M059J (cell line): ENCODE measurements at regions not wholly inside any gene's neighbourhood (a gene's known extent, or its start where the extent isn't known, plus 50 kb on each side); places are given as distances from the start of the nearest gene placed in this dataset.

Experiments
- DNase-seq: peaks from one replicate; pipeline ENCODE4 v3.0.0-alpha.2; 2012; ENCODE audit warnings: low read depth

DNA sequence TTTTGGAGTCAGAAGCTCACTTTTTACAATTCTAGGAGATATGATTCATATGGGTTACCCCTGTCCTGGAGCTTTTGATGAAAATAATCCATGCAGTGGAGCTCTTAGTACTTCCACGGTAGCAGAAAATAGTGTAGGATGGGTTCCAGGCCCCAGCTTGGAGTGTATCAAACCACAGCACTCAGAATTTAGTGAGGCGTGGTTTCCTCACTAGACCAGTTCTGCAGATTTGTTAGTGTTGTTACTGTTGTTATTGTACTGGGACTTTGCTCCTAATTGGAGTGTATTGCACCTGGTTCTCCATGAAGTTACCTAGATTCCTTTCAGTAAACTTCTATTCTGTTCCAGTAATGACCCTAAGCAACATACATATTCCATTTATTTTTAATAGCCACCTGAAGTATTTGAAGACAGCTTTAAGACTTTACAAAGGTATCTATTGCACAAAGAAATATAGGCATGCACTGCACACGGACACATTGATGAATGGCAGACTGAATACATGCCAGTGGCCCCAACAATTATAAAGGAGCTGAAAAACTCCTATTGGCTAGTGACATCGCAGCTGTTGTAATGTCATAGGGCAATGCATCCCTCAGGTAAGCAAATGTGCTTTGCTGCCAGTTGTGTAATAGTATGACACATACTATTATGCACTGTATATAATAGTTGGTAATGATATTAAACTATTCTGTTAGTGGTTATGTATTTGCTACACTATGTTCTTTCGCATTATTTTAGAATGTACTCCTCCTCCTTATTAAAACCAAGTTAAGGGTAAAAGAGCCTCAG lies 1058.0 kb downstream of the KCNT2 start:
- no peak for DNase-seq

DNA sequence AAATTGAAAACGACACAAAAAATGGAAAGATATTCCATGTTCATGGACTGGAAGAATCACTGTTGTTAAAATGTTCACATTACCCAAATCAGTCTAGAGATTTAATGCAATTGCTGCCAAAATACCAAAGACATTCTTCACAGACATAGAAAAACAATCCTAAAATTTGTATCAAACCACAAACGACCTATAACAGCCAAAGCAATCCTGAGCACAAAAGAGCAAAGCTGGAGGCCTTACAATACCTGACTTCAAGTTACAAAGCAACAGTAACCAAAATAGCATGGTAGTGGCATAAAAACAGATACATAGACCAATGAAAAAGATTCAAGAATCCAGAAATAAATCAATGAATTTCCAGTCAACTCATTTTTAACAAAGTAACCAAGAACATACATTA lies 1077.3 kb downstream of the KCNT2 start:
- DNase-seq, result peak; percentile 58

DNA sequence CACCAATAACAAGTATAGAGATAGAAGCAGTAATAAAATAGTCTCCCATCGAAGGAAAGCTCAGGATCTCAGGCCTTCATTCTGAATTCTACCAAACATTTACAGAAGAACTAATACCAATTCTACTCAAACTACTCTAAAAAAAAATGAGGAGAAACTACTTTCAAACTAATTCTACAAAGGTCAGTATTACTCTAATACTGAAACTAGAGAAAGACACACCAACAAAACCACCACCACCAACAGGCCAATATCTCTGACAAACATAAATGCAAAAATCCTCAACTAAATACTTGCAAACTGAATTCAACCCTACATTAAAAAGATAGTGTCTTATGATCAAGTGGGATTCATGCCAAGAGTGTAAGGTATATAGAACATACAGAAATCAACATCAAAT lies 1078.4 kb downstream of the KCNT2 start:
- no peak for DNase-seq

DNA sequence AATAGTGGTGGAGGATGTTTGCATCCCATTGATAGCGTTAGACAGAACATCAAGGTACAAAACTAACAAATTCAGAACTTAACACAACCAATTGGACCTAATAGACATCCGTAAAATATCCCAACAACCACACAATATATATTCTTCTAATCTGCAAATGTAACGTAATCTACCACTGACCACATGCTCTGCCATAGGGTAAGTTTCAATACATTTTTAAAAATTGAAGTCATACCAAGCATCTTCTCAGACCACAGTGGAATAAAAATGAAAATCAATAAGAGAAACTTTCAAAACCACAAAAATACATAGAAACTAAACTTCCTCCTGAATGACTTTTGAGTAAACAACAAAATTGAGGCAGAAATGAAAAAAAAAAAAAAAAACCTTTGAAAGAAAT lies 1087.5 kb downstream of the KCNT2 start:
- no peak for DNase-seq

DNA sequence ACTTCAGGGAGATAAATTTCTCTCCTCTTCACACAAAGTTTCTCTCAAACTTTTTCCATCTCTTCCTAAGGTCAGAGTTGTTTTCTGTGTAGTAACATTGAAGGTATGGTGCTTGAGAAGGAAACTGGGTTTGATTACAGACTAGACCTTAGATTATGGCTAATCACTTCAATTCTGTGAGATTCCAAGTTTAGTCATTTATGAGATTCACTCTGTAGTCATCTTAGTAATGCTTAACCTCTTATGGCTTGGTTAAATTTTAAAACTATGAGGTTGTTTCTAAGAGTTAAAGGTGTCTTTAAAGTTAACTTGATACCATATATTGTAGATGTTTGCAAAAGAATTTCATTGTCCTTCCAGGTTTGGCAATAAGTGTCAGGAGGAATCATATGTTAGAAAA lies 1092.2 kb downstream of the KCNT2 start:
- DNase-seq, result no peak

DNA sequence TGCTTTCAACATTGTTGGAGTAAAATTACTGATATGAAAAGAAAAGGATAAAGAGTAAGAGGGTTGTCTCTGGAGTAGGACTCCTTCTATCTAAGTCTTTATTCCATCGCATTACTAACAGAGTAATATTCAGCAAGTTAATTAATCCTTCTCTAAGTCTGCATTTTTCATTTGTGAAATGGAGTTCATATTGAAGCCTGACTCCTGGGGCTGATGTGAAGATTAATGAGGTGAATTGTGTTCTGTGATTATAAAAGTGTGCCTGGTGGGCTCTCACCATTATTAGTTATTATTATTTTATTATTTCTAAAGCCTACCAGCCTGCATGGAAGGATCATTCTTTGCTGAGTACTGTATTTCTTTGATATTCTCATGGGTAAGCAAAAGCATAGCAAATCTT lies 1096.7 kb downstream of the KCNT2 start:
- DNase-seq, result no peak

DNA sequence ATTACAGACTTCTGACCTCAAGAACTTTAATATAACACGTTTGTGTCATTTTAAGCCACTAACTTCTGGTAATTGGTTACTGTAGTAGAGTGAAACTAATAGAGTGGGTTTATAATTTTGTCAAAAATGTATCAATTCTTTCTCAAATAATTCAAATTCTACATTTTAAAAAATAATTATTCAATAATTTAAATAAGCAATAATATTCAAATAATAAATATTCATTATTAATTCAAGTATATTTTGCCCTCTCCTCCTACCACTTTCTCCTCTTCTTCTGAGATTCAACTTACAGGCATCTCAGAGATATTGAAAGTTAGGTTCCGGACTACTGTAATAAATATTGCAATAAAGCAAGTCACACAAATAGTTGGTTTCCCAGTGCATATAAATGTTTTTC lies 1107.1 kb downstream of the KCNT2 start:
- DNase-seq, result no peak

DNA sequence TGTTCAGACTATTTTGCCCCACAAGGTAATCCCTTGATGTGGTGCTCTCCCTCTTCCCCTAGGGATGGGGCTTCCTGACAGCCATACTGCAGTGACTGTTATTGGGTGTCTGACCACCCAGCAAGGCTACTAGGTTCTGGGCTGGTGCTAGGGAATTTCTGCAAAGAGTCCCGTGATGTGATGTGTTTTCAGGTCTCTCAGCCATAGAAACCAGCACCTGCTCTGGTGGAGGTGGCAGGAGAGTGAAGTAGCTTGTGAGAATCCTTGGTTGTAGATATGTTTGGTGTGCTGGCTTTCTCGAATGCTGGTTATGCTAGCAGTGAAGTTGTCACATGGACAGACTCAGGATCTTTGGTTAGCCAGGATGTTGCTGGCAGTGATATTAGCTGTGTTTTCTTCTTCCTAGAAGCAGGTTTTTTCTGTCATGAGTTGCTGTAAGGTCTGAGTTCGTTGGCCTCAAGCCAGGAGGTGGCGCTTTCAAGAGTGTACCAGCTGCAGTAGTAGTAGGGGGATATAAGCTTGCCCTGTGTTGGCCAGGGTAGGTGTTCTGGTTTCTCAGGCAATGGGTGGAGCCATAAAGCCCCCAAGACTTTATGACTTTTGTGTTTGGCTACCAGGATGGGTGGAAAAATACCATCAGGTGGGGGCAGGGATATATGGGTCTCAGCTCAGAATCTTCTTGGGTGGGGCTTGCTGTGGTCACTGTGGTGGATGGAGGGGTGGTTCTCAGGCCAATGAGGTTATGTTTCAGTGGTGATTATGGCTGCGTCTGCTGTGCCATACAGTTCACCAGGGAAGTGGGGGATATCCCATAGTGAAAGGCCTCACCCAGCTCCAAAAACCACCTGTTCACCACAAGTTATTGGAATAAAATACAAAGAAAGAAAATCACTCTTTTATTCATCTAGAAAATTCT lies 1112.3 kb downstream of the KCNT2 start:
- DNase-seq, result no peak

DNA sequence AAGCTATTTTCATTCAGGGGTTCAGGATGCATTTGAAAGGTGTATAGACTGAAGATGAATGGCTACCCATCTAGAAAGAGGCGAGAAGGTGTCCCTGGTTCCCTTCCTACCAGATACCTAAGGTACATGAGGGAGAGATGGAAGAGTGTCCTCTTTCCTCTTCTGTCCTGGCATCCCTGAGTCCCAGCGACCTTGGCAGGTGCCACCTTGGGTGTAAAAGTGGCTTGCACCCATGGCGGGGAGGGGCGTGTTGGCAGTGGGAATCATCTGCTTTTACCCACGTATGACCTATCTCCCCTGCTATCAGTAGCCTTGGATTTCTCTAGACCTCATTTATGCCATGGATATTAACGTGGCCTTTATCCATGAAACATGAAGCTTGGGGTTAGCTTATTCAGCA lies 1126.1 kb downstream of the KCNT2 start:
- DNase-seq, result no peak

DNA sequence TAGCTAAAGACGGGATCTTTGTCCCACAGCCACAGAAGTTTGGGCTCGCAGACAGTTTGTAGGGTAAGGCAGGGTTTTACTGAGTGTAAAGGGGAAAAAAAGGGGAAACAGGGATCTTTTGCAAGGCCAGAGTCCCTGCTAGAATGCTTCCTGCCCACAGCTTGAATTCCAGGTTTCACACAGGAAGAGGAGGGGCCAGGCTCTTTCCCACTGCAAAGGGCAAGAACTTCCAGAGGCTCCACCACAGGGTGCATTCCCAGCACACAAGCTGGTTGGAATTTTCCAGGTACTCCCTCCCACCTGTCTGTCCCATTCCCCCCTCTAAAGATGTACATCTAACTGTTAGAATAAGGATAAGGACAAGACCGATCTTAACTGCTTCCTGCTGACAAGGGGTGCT lies 1126.9 kb downstream of the KCNT2 start:
- DNase-seq, result peak; percentile 10

DNA sequence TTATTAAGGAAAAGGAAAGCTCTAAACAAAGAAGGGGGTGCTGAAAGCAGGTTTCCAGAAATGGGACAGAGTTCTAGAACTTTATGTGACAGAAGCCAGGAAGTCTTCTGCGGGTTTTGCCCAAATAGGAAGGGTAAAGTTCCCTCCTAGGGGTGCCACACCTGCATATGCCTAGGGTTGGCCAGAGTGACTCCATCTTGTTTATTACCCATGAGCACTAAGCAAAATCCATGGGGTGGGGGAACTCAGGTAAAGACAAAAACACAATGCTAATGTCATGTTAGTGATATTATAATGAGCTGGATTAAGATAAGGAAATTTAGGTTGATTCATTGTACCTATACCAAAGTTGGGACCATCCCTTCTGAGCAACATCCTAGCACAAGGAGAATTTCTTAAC lies 1132.7 kb downstream of the KCNT2 start:
- no peak for DNase-seq

DNA sequence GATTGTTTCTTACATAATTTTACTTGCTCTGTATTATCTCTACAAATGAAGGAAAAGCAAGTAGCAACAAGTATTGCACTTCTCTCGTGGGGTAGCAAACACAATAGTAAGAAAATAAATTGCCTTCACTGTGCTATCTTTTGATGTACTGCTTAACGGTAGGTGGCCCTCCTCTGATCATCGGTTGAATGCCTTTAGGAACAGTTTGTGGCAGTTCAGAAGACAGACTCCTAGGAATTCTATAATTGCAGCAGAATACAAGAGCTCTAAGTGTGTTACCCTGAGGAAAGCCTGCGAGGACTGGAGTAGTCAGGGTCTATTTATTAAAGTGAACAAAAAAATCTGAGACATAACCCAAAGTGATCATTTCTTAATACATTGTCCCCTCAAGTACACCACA lies 1135.9 kb downstream of the KCNT2 start:
- DNase-seq, result no peak

DNA sequence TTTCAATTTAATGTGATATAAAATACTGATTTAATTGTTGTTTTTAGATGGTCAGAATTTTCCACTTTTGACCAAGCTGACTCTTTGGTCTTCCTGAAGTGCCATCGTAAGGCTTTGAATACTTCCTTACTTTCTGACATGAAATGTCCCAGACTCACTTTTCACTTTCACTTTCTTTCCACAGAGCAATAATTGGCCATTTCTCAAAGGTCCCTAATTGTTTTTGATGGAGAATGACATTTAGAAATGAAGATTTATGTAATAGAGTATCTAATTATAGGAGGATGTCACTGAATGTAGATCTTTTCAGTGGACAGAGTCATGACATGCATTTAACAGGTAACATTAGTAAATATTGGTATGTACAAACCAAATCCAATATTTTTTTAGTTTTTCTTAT lies 1141.6 kb downstream of the KCNT2 start:
- peak; percentile 3 for DNase-seq

DNA sequence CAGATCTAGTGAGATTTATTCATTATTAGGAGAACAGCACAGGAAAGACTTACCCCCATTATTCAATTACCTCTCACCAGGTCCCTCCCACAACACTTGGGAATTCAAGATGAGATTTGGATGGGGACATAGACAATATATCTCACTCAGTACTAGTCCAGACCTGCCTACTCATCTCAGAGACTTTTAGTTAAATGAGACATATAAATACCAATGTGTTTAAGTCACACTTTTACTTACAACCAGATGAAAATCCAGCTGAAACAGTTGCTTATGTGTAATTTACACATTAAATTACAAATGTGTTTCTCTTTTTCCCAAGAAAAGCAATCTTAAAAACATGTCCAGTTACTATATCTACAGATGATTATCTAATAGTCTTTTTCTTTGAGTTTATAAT lies 1145.6 kb downstream of the KCNT2 start:
- DNase-seq, result no peak

DNA sequence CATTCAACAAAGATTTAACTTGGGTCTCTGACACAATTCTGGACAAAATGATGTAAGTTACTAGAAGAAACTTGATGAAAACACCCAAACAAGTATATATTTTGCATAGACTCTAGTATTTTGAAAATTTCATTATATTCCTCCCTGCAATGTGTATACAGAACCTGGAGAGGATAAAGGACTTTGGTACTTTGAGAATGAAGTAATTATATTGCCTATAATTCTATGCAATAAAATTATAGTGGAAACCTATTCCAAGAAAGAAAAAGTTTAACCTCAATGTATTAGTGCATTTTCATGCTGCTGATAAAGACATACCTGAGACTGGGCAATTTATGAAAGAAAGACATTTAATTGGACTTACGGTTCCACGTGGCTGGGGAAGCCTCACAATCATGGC lies 1146.1 kb downstream of the KCNT2 start:
- DNase-seq, result no peak

DNA sequence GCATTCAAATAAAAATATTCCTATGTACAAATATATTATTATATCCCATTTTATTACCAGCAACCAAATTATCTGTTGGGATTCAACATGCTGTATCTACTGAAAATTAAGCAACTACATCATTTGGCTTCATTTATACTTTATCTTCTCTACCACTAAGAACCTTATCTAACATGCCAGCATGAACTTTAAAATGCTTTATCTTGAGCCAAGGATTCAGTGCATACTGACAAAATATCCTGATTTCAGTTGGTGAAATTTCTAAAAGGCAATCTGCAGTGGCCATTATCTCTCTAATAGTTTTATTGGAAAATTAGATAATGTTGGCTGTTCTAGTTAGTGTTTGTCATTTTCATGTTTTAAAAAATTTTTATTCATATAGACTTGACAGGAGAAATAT lies 1149.9 kb downstream of the KCNT2 start:
- no peak for DNase-seq

DNA sequence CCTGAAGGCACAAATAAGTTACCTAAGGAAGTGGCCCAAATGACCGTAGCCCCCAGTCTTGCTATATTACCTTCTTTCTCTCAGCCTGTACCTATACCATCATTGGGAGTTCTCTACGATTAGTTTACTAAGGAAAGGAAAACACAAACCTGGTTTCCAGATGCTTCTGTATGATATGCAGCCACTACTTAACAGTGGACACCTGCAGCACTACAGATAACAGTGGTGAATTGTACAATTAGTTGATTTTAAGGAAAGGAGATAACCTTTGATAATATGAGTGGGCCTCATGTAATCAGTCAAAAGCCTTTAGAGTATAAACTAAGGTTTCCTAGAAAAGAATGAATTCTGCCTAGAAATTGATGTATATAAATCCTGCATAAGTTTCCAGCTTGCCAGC lies 1157.4 kb downstream of the KCNT2 start:
- DNase-seq, result no peak

DNA sequence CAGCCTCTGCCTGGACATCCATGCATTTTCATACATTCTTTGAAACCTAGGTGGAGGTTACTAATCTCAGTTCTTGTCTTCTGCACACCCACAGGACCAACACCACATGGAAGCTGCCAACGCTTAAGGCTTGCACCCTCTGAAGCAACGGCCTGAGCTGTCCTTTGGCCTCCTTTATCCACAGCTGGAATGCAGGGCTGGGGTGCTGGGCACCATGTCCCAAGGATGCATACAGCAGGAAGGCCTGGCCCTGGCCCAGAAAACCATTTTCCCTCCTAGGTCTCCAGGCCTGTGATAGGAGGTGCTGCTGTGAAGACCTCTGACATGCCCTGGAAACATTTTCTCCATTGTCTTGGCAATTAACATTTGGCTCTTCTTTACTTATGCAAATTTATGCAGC lies 1168.6 kb downstream of the KCNT2 start:
- DNase-seq, result no peak

DNA sequence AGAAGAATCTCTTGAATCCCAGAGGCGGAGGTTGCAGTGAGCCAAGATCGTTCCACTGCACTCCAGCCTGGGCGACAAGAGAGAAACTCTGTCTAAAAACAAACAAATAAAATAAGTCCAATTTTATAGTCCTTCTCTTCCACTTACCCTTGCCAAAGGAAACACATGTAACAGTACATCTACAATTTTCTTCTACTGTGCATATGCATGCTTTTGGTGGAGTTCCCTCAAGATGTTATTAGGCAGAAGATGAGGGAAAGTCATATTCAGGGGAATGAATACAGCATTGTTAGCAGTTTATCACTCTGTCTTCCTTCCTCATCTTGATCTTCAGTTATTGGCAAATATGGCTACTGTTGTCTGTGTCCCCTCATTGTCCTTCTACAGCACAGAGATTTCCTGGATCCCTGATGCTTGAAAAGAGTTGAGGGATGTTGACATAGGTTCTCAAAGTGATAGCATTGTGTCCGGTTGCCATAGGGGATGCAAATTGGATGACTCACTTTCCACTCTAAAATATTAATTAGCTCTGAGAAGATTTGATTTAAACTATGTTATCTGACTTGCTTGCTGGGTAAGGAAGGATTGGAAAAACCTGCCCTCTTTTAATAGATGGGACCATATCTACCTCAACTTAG lies 1173.6 kb downstream of the KCNT2 start:
- DNase-seq, result no peak

DNA sequence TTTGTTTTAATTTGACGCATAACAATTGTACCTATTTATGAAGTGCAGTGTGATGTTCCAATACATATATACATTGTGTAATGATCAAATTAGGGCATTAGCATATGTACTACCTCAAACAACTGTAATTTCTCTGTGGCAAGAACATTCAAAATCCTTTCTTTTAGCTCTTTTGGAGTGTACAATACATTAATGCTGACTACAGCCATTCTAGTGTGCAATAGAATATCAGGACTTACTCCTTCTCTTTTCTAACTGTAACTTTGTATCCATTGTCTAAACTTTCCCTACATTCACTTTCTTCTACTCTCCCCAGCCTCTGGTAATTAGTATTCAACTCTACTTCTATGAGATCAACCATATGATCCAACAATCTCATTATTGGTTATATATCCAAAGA lies 1177.4 kb downstream of the KCNT2 start:
- DNase-seq, result no peak

DNA sequence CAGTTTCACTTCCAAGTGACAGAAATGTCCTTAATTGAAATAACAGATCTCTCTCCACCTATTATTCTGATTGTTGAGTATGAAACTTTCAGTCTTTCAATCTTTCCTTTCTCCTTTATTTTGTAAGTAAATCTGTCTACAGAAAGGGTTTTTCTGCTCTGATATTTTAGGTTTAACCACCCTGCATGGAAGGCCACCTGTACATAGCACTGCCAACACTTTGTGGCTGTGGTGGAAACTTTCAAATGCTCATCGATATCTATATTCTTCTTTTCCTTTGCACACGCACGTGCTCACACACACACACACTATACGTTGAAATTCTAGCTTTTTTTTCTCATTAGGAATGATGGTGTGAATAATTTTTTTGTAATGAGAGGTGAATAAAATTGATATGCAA lies 1179.3 kb downstream of the KCNT2 start:
- DNase-seq, result no peak

DNA sequence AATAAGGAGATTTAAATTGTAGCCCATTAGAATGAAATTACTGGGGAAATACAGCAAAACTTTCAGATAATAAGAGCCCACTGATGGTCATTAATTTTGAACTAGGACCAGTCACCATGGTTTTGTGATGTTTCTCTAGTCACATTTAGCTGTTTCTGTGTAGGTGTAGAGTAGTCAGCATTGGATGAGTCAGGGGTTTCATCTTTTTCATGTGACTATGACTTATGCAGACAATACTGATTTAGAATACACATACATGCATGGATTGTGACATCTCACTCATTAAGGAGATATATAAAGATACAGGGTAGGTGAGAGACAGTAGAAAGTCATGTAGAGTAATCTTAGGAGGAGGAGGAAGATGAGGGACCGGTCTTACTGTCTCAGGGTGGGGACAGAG lies 1192.7 kb downstream of the KCNT2 start:
- DNase-seq, result no peak

DNA sequence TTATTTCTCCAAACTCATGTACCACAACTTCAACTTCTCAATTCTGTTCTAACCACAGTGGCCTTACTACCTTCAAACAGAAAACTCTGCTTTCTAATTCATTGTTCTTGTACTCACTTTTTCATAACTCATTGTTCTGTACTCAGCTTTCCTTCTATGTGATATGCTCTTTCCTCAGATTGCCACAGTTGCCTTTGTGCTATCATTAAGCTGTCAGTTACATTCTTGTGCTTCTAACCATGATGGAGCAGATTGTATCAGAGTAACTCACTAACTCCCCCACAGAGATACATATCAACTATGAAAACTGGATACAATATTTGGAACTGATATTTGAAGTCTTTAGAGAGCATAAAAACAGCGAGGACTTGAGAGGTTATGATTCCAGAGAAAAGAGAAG lies 1213.7 kb downstream of the KCNT2 start:
- no peak for DNase-seq
